Glutamatergic neuron (in vitro differentiated cells): ENCODE measurements at regions not wholly inside any gene's neighbourhood (a gene's known extent, or its start where the extent isn't known, plus 50 kb on each side); places are given as distances from the start of the nearest gene placed in this dataset.

Source experiments
- DNase-seq: peaks from one replicate; pipeline ENCODE4 v3.0.0; 2022
- H3K27ac Mint-ChIP-seq: one replicate; pipeline ENCODE4 v1.8.0; 2020; ENCODE audit warnings: mild to moderate bottlenecking, mixed read lengths, inconsistent platforms; ENCODE audit not compliant: unreplicated experiment
- H3K27me3 Mint-ChIP-seq: one replicate; pipeline ENCODE4 v1.8.0; 2020; ENCODE audit warnings: mild to moderate bottlenecking, moderate library complexity, mixed read lengths, inconsistent platforms; ENCODE audit not compliant: unreplicated experiment
- H3K36me3 Mint-ChIP-seq: one replicate; pipeline ENCODE4 v1.8.0; 2020; ENCODE audit warnings: mild to moderate bottlenecking, mixed read lengths, inconsistent platforms; ENCODE audit not compliant: unreplicated experiment
- H3K4me1 Mint-ChIP-seq: one replicate; pipeline ENCODE4 v1.8.0; 2020; ENCODE audit warnings: mild to moderate bottlenecking, low read depth, mixed read lengths, inconsistent platforms; ENCODE audit not compliant: unreplicated experiment
- H3K4me3 Mint-ChIP-seq: one replicate; pipeline ENCODE4 v1.8.0; 2020; ENCODE audit warnings: mild to moderate bottlenecking, mixed read lengths, inconsistent platforms; ENCODE audit not compliant: unreplicated experiment
- H3K9me3 Mint-ChIP-seq: one replicate; pipeline ENCODE4 v1.8.0; 2020; ENCODE audit warnings: mild to moderate bottlenecking, moderate library complexity, mixed read lengths, inconsistent platforms; ENCODE audit not compliant: unreplicated experiment
- CTCF ChIP-seq: fragments of 200-600 bp; sonication (generic); IDR thresholded peaks from one replicate; pipeline ENCODE4 v1.5.0; 2021; ENCODE audit not compliant: partially characterized antibody, unreplicated experiment

GRCh38 chr15:34688699-34689098, 66.1 kb downstream of the GJD2 start:
- no peaks in the 10 kb centered on the region for H3K9me3 Mint-ChIP-seq
- H3K36me3 Mint-ChIP-seq: peaks cover 12% of the 10 kb centered on the region
- no peaks in the 10 kb centered on the region for H3K4me1 Mint-ChIP-seq
- no peak for DNase-seq
- no peak overlapping the region for H3K27ac Mint-ChIP-seq
- no peak for TF ChIP-seq CTCF
- H3K4me3 Mint-ChIP-seq: no peak overlapping the region
- H3K27me3 Mint-ChIP-seq: no peaks in the 10 kb centered on the region

- no peaks in the 10 kb centered on the region for H3K4me1 Mint-ChIP-seq
- no peak for TF ChIP-seq CTCF
- no peaks in the 10 kb centered on the region for H3K27me3 Mint-ChIP-seq
- H3K9me3 Mint-ChIP-seq: no peaks in the 10 kb centered on the region
- no peak overlapping the region for H3K4me3 Mint-ChIP-seq
- H3K36me3 Mint-ChIP-seq: no peaks in the 10 kb centered on the region
- no peak overlapping the region for H3K27ac Mint-ChIP-seq
- no peak for DNase-seq
Measured at GRCh38 chr15:34684351-34684750, 70.4 kb downstream of the GJD2 start.

- no peak for TF ChIP-seq CTCF
- no peak overlapping the region for H3K27ac Mint-ChIP-seq
- no peaks in the 10 kb centered on the region for H3K9me3 Mint-ChIP-seq
- H3K27me3 Mint-ChIP-seq: no peaks in the 10 kb centered on the region
- no peak overlapping the region for H3K4me3 Mint-ChIP-seq
- H3K4me1 Mint-ChIP-seq: no peaks in the 10 kb centered on the region
- DNase-seq: no peak
- no peaks in the 10 kb centered on the region for H3K36me3 Mint-ChIP-seq
Measured at GRCh38 chr15:34682674-34683073, 72.1 kb downstream of the GJD2 start.

- H3K36me3 Mint-ChIP-seq: no peaks in the 10 kb centered on the region
- H3K27me3 Mint-ChIP-seq: peaks cover 2% of the 10 kb centered on the region
- H3K27ac Mint-ChIP-seq: no peak overlapping the region
- no peaks in the 10 kb centered on the region for H3K9me3 Mint-ChIP-seq
- no peak for DNase-seq
- no peak for TF ChIP-seq CTCF
- H3K4me1 Mint-ChIP-seq: peaks cover 4% of the 10 kb centered on the region
- H3K4me3 Mint-ChIP-seq: no peak overlapping the region
Measured at GRCh38 chr15:34679291-34679690, 75.5 kb downstream of the GJD2 start.

DNA sequence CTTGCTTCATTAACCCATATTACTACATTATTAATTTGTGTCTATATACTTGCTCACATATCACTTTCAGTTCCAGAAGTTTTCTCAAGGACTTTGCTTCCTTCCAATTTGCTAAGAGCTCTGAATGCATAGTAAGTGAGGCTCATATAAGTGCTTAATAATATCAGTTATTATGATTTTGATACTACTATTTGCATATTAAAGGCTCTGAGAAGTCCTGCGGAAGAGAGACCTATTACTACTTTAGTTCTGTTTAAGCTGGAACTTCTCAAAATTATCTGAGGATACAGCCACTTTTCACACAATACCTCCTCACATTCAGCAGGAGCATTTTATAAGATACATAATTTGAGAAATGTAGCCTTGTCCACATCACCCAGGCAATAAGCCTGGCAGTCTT, 81.6 kb downstream of the GJD2 start:
- Mint-ChIP-seq H3K36me3 (no peaks in the 10 kb centered on the region), H3K27ac (no peak overlapping the region), H3K27me3 (peaks cover 2% of the 10 kb centered on the region), H3K9me3 (peaks cover 2% of the 10 kb centered on the region), H3K4me1 (peaks cover 8% of the 10 kb centered on the region), H3K4me3 (no peak overlapping the region)
- no peak for TF ChIP-seq CTCF
- no peak for DNase-seq
